ENCODE measurements at regions not wholly inside any gene's neighbourhood (a gene's known extent, or its start where the extent isn't known, plus 50 kb on each side); places are given as distances from the start of the nearest gene placed in this dataset.

DNA sequence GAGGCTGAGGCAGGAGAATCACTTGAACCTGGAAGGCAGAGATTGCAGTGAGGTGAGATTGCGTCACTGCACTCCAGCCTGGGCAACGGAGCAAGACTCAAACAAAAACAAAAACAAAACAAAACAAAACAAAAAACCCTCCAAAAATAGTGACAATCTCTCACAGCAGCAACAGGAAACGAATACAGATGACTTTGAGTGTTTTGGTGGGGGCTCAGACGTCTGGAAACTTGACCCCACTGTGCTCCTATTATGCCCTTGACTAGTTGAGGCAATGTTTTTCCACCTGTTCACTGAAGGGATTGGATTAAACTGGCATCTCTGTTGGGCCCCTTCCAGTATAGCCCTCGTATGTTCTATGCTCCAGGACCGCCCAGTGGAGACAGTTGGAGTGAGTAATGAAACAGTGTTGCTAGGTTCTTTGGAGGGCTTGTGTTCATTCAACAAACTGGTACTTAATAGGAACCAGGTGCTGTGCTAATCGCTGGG lies 167.0 kb downstream of the UTP18 start:
- TF ChIP-seq MTA2 (IDR thresholded peaks at IDR 0.05; ENCODE audit: low read depth) (no peak), MEF2A (IDR thresholded peaks at IDR 0.05; ENCODE audit: insufficient read depth, low read depth, low read length) (no peak), NR2C1 (IDR thresholded peaks at IDR 0.05) (no peak)

Data from GM12878 (cell line).